A549 (cell line): ENCODE measurements at regions not wholly inside any gene's neighbourhood (a gene's known extent, or its start where the extent isn't known, plus 50 kb on each side); places are given as distances from the start of the nearest gene placed in this dataset.

Experiments used
- ATAC-seq, 2 experiments: fragments of 200-7000 bp in 1 of 2; fragments of >200 bp in 1 of 2; cut with Nextera tagmentation in 1 of 2; cut with Tn5 transposase in 1 of 2; 3 replicates each; pipeline versions ENCODE4 v1.8.0 to v1.9.1; 2018 to 2020; ENCODE audit warnings: mild to moderate bottlenecking in 1 of 2, moderate library complexity in 1 of 2
- CTCF ChIA-PET: fragments of 300-600 bp; sonication (Branson Sonifier 250); formaldehyde crosslinking; extraction: SDS; loops from one replicate; lab custom pipeline; 2021; ENCODE audit warnings: antibody characterized with exemption, inconsistent platforms; lab: Yijun Ruan, JAX
- POLR2A ChIA-PET: fragments of 350-600 bp; formaldehyde crosslinking; extraction: SDS; loops from one replicate; lab custom pipeline; 2021; ENCODE audit warnings: antibody characterized with exemption, inconsistent platforms; lab: Yijun Ruan, JAX
- DNase-seq, 2 experiments: peaks; one replicate each; pipeline versions ENCODE4 v3.0.0 to v3.0.0-alpha.2; 2011 to 2016; ENCODE audit warnings: low read depth in 1 of 2, low spot score in 1 of 2
- FAIRE-seq: peaks from 2 replicates; lab custom pipeline; 2011; peaks lifted over from hg19 to GRCh38; lab: Jason Lieb, UNC
- H3K27ac ChIP-seq, 2 experiments: fragments of >200 bp; sonication (Bioruptor Twin); formaldehyde crosslinking; 3 replicates each; pipeline ENCODE4 v1.5.1; 2016 to 2017
- H3K4me1 ChIP-seq: fragments of >200 bp; sonication (Bioruptor Twin); formaldehyde crosslinking; 3 replicates; pipeline ENCODE4 v1.6.1; 2016
- H3K4me2 ChIP-seq: fragments of >200 bp; sonication (Bioruptor Twin); formaldehyde crosslinking; 3 replicates; pipeline ENCODE4 v1.6.1; 2016
- H3K4me3 ChIP-seq: fragments of >200 bp; sonication (Bioruptor Twin); formaldehyde crosslinking; 3 replicates; pipeline ENCODE4 v1.5.1; 2016
- H3K9me3 ChIP-seq: fragments of >200 bp; sonication (Bioruptor Twin); formaldehyde crosslinking; 3 replicates; pipeline ENCODE4 v1.6.1; 2016
- CHD4 ChIP-seq: fragments of 200-600 bp; sonication (generic); IDR thresholded peaks from 2 replicates; pipeline ENCODE4 v1.6.1; 2016; ENCODE audit warnings: antibody characterized with exemption, mild to moderate bottlenecking, borderline replicate concordance
- EHF ChIP-seq: fragments of 250-450 bp; sonication (Bioruptor Pico); IDR thresholded peaks from 2 replicates; pipeline ENCODE4 v1.5.0; 2020; ENCODE audit warnings: mild to moderate bottlenecking
- ESRRA ChIP-seq: fragments of 150-350 bp; IDR thresholded peaks from 2 replicates; pipeline ENCODE4 v1.6.1; 2014; ENCODE audit warnings: mild to moderate bottlenecking, low read length, borderline replicate concordance
- FOXS1 ChIP-seq: fragments of 250-450 bp; sonication (Bioruptor Pico); IDR thresholded peaks from 2 replicates; pipeline ENCODE4 v1.5.0; 2020; ENCODE audit warnings: mild to moderate bottlenecking, moderate library complexity
- GATA3 ChIP-seq: IDR thresholded peaks from 2 replicates; pipeline ENCODE4 v1.6.1; 2012; ENCODE audit warnings: borderline replicate concordance
- HDAC2 ChIP-seq: fragments of 200-600 bp; sonication (generic); IDR thresholded peaks from 2 replicates; pipeline ENCODE4 v1.6.1; 2016
- HOXB13 ChIP-seq: fragments of 250-450 bp; sonication (Bioruptor Pico); IDR thresholded peaks from 2 replicates; pipeline ENCODE4 v1.5.0; 2020; ENCODE audit warnings: low read depth, mild to moderate bottlenecking, moderate library complexity
- JUN ChIP-seq, 2 experiments: fragments of >200 bp; sonication (Bioruptor Twin); formaldehyde crosslinking; IDR thresholded peaks; 2 replicates in 1 of 2; 3 replicates in 1 of 2; pipeline ENCODE4 v1.6.1; 2016 to 2017
- MAFK ChIP-seq: fragments of 450-650 bp; IDR thresholded peaks from 2 replicates; pipeline ENCODE4 v1.6.1; 2014; ENCODE audit not compliant: partially characterized antibody
- MYC ChIP-seq: IDR thresholded peaks from 2 replicates; pipeline ENCODE4 v1.6.1; 2012; ENCODE audit warnings: mild to moderate bottlenecking, inconsistent platforms, low read length, improper control_type of control experiment, borderline replicate concordance
- NPAS2 ChIP-seq: fragments of 250-450 bp; sonication (Bioruptor Pico); IDR thresholded peaks from 2 replicates; pipeline ENCODE4 v1.8.0; 2022; ENCODE audit warnings: mild to moderate bottlenecking, moderate library complexity, borderline replicate concordance
- NR3C1 ChIP-seq: fragments of >200 bp; sonication (Bioruptor Twin); formaldehyde crosslinking; IDR thresholded peaks from 3 replicates; pipeline ENCODE4 v1.6.1; 2017
- POLR2A ChIP-seq: IDR thresholded peaks from 2 replicates; pipeline ENCODE4 v1.6.1; 2012; ENCODE audit warnings: mild to moderate bottlenecking, low read length
- RAD21 ChIP-seq, 2 experiments: fragments of >200 bp in 1 of 2; sonication (Bioruptor Twin) in 1 of 2; formaldehyde crosslinking in 1 of 2; IDR thresholded peaks in 1 of 2; conservative IDR thresholded peaks in 1 of 2; 2 replicates in 1 of 2; 3 replicates in 1 of 2; pipeline ENCODE4 v1.6.1; 2012 to 2018; ENCODE audit warnings: inconsistent platforms in 1 of 2
- RCOR1 ChIP-seq: fragments of 150-350 bp; IDR thresholded peaks from 2 replicates; pipeline ENCODE4 v1.6.1; 2014; ENCODE audit warnings: antibody characterized with exemption, low read length, low read depth
- RFX5 ChIP-seq: fragments of 450-650 bp; IDR thresholded peaks from 2 replicates; pipeline ENCODE4 v1.7.1; 2014; ENCODE audit warnings: antibody characterized with exemption, mild to moderate bottlenecking, moderate library complexity
- RNF2 ChIP-seq: fragments of 200-600 bp; sonication (generic); IDR thresholded peaks from 2 replicates; pipeline ENCODE4 v1.6.1; 2016; ENCODE audit warnings: low read depth, mild to moderate bottlenecking, antibody characterized with exemption, moderate library complexity, borderline replicate concordance
- ZC3H11A ChIP-seq: fragments of 450-650 bp; IDR thresholded peaks from 2 replicates; pipeline ENCODE4 v1.6.1; 2014; ENCODE audit warnings: antibody characterized with exemption, mild to moderate bottlenecking
- ZNF302 ChIP-seq: fragments of 250-450 bp; sonication (Bioruptor Pico); IDR thresholded peaks from 2 replicates; pipeline ENCODE4 v1.9.0; 2021; ENCODE audit warnings: inconsistent platforms, mild to moderate bottlenecking, moderate library complexity
- WGBS: methylation state at CpG from one replicate; pipeline ENCODE4 v1.1.6; 2017; ENCODE audit errors: missing lambda C conversion rate; 5-methylcytosine and 5-hydroxymethylcytosine counted together
- TF ChIP-seq, protein P1 (sequence below): fragments of >200 bp; sonication (Bioruptor Twin); formaldehyde crosslinking; IDR thresholded peaks from 3 replicates; pipeline ENCODE4 v1.5.1; 2016
- TF ChIP-seq, protein P2 (sequence below): IDR thresholded peaks from 2 replicates; pipeline ENCODE4 v1.6.1; 2012
- TF ChIP-seq, protein P3 (sequence below): fragments of >200 bp; sonication (Bioruptor Twin); formaldehyde crosslinking; IDR thresholded peaks from 2 replicates; pipeline ENCODE4 v1.6.1; 2016
- TF ChIP-seq, protein P4 (sequence below): IDR thresholded peaks from 2 replicates; pipeline ENCODE4 v1.6.1; 2012; ENCODE audit warnings: low read depth, borderline replicate concordance
- TF ChIP-seq, protein P5 (sequence below): fragments of 200-600 bp; sonication (generic); IDR thresholded peaks from 2 replicates; pipeline ENCODE4 v1.6.1; 2016; ENCODE audit warnings: antibody characterized with exemption, mild to moderate bottlenecking, moderate library complexity

DNA sequence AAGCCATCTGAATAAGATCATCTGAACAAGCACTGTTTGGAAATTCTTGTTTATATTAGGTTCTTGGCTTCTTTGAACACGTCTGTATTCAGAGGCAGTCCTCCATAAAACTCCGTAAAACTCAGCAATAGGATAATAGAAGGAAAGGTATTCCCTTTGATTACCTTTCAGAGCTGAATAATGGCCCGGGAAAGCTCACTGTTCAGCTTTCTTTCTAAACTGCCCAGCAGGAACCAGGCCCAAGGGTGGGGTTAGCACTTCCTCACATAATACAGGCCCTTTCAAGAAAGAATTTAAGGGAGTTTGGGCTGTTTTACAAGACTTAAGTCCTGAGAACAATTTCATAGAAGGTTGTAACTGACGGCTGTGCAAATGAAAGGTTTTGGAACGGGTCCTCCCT lies 72.2 kb upstream of the PHLPP1 start:
- ATAC-seq (no peak), FAIRE-seq (no peak), DNase-seq (no peak)
- Histone ChIP-seq H3K4me3 (no peak overlapping the region), H3K9me3 (no peaks in the 10 kb centered on the region), H3K27ac (no peak overlapping the region), H3K4me1 (no peaks in the 10 kb centered on the region), H3K4me2 (no peak overlapping the region)
- ChIA-PET CTCF (no interaction called here), POLR2A (no interaction called here)
- WGBS = 50% methylated on average over 5 of the region's 5 CpGs
- no peak for TF ChIP-seq CHD4
- no peak for TF ChIP-seq ESRRA
- no peak for TF ChIP-seq NPAS2 (CRISPR knock-in tag)
- TF ChIP-seq ZNF302 (CRISPR knock-in tag) = no peak
- TF ChIP-seq, protein P1, sequence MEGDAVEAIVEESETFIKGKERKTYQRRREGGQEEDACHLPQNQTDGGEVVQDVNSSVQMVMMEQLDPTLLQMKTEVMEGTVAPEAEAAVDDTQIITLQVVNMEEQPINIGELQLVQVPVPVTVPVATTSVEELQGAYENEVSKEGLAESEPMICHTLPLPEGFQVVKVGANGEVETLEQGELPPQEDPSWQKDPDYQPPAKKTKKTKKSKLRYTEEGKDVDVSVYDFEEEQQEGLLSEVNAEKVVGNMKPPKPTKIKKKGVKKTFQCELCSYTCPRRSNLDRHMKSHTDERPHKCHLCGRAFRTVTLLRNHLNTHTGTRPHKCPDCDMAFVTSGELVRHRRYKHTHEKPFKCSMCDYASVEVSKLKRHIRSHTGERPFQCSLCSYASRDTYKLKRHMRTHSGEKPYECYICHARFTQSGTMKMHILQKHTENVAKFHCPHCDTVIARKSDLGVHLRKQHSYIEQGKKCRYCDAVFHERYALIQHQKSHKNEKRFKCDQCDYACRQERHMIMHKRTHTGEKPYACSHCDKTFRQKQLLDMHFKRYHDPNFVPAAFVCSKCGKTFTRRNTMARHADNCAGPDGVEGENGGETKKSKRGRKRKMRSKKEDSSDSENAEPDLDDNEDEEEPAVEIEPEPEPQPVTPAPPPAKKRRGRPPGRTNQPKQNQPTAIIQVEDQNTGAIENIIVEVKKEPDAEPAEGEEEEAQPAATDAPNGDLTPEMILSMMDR = no peak
- no peak for TF ChIP-seq ZC3H11A
- no peak for TF ChIP-seq POLR2A
- TF ChIP-seq HOXB13 = no peak
- TF ChIP-seq NR3C1 = no peak
- TF ChIP-seq, protein P2, sequence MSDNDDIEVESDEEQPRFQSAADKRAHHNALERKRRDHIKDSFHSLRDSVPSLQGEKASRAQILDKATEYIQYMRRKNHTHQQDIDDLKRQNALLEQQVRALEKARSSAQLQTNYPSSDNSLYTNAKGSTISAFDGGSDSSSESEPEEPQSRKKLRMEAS = no peak
- TF ChIP-seq RCOR1 = no peak
- TF ChIP-seq MYC = no peak

DNA sequence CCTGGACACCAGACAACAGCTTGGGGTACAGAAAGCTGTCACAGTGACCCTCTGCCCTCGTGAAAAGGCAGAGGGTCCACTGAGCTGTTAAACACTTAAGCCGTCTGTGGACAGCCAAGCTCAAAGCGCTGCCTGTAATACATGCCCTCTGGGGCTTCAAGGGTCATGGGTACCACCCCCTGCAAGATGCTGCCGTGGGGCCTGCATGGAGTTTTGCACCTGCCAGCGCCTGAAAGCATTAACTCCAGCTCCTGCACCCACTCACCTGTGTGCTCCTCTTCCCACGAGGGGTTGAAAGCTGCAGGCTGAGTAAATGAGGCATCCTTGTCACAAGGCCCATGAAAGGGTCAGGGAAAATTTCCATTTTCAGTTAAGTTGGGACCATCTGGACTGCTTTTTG lies 70.6 kb upstream of the PHLPP1 start:
- no peaks in the 10 kb centered on the region for H3K9me3 ChIP-seq
- no peak overlapping the region for H3K4me3 ChIP-seq
- no peak for DNase-seq
- ChIA-PET POLR2A (no interaction called here), CTCF (no interaction called here)
- TF ChIP-seq CHD4 (no peak), RAD21 (conservative IDR thresholded peaks at IDR 0.05 in 1 of 2, IDR thresholded peaks at IDR 0.05 in 1 of 2) (no peak), JUN (IDR thresholded peaks at IDR 0.05) (no peak), EHF (CRISPR knock-in tag) (no peak), RFX5 (no peak), FOXS1 (CRISPR knock-in tag) (no peak), RNF2 (no peak)
- TF ChIP-seq, protein P3, sequence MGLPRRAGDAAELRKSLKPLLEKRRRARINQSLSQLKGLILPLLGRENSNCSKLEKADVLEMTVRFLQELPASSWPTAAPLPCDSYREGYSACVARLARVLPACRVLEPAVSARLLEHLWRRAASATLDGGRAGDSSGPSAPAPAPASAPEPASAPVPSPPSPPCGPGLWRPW = no peak
- TF ChIP-seq, protein P4, sequence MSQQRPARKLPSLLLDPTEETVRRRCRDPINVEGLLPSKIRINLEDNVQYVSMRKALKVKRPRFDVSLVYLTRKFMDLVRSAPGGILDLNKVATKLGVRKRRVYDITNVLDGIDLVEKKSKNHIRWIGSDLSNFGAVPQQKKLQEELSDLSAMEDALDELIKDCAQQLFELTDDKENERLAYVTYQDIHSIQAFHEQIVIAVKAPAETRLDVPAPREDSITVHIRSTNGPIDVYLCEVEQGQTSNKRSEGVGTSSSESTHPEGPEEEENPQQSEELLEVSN = no peak
- no peak overlapping the region for H3K4me2 ChIP-seq
- WGBS = 35% methylated on average over 5 of the region's 6 CpGs
- no peak for FAIRE-seq
- no peak for ATAC-seq
- H3K4me1 ChIP-seq = no peaks in the 10 kb centered on the region
- no peak overlapping the region for H3K27ac ChIP-seq

DNA sequence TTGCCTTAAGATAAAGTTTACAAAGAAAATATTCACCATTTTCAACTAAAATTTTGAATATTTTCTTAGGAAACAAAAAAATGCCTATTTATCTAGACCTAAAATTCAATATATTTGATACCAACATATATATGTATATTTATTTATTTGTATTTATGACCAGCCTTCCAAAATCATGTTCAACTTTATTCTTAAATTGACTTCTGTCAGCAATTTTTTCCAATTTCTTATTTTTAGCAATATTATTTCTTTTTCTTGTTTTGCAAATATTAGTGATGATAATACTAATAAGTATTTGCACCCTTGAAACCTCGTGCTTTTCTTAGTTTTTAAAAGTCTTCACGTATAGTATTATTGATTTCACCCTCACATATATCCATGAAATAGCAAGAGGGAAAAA lies 68.2 kb upstream of the PHLPP1 start:
- no peak for DNase-seq
- no peak for TF ChIP-seq HDAC2
- TF ChIP-seq ZNF302 (CRISPR knock-in tag) = no peak
- TF ChIP-seq, protein P5, sequence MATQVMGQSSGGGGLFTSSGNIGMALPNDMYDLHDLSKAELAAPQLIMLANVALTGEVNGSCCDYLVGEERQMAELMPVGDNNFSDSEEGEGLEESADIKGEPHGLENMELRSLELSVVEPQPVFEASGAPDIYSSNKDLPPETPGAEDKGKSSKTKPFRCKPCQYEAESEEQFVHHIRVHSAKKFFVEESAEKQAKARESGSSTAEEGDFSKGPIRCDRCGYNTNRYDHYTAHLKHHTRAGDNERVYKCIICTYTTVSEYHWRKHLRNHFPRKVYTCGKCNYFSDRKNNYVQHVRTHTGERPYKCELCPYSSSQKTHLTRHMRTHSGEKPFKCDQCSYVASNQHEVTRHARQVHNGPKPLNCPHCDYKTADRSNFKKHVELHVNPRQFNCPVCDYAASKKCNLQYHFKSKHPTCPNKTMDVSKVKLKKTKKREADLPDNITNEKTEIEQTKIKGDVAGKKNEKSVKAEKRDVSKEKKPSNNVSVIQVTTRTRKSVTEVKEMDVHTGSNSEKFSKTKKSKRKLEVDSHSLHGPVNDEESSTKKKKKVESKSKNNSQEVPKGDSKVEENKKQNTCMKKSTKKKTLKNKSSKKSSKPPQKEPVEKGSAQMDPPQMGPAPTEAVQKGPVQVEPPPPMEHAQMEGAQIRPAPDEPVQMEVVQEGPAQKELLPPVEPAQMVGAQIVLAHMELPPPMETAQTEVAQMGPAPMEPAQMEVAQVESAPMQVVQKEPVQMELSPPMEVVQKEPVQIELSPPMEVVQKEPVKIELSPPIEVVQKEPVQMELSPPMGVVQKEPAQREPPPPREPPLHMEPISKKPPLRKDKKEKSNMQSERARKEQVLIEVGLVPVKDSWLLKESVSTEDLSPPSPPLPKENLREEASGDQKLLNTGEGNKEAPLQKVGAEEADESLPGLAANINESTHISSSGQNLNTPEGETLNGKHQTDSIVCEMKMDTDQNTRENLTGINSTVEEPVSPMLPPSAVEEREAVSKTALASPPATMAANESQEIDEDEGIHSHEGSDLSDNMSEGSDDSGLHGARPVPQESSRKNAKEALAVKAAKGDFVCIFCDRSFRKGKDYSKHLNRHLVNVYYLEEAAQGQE = no peak
- no peak for TF ChIP-seq GATA3
- TF ChIP-seq MAFK = peak; percentile 10
- no peak for TF ChIP-seq NR3C1
- TF ChIP-seq, all 56 proteins: peak for 1
- no peak overlapping the region for H3K4me2 ChIP-seq
- ATAC-seq = no peak
- H3K9me3 ChIP-seq = no peaks in the 10 kb centered on the region
- no peak overlapping the region for H3K4me3 ChIP-seq
- H3K4me1 ChIP-seq = no peaks in the 10 kb centered on the region
- no peak for FAIRE-seq
- WGBS = 33% methylated on average over 2 of the region's 2 CpGs
- ChIA-PET POLR2A (no interaction called here), CTCF (no interaction called here)
- H3K27ac ChIP-seq = no peak overlapping the region
